22Rv1 (cell line): ENCODE measurements at regions not wholly inside any gene's neighbourhood (a gene's known extent, or its start where the extent isn't known, plus 50 kb on each side); places are given as distances from the start of the nearest gene placed in this dataset.
A peak's percentile ranks its signal among the peaks of the same experiment; 100 is the strongest.
"Not testable (repeated sequence)": the region's sequence is repeated elsewhere in the genome, so short reads cannot be mapped to it uniquely, and the experiment has no call there.

Experiments
- H3K27ac ChIP-seq: fragments of 450-650 bp; 2 replicates; pipeline ENCODE4 v1.5.1; 2017
- ZFX ChIP-seq: fragments of 450-650 bp; IDR thresholded peaks from 2 replicates; pipeline ENCODE4 v1.6.1; 2017; ENCODE audit warnings: antibody characterized with exemption, borderline replicate concordance
- TF ChIP-seq, protein P1 (sequence below): fragments of 450-650 bp; IDR thresholded peaks from 2 replicates; pipeline ENCODE4 v1.5.1; 2017; ENCODE audit warnings: mild to moderate bottlenecking

DNA sequence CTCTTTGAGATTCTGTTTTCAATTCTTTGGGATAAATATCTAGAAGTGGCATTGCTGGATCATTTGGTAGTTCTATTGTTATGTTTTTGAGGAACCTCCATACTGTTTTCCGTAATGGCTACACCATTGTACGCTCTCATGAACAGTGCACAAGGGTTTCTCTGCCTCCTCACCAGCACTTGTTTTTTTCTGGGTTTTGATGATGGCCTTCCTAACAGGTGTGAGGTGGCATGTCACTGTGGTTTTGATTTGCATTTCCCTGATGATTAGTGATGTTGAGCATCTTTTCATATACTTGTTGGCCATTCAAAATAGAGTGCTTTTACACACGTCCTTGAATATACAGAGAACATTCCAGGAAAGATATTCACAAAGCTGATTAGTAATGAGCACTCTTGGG lies 86.8 kb upstream of the ADORA2B start:
- H3K27ac ChIP-seq: not testable (repeated sequence)

DNA sequence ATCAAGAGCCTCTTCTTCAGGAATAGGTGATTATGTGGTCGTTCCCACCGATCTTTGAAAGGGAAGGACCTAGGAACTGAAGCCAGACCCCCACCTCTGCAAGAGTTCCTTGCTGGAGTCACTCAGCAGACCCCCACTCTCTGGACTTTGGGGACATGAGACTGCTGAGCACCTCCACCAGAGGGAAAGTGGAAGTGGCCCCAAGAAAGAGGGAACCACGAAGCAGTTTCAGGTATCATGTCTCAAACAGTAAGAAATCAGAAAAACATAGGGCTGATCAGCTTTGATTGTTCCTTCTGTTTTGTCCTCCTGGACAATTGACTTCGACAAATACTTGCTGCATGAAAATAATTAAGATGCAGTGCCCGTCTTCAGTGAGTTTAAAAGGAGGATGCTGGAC lies 84.2 kb upstream of the ADORA2B start:
- not testable (repeated sequence) for H3K27ac ChIP-seq

DNA sequence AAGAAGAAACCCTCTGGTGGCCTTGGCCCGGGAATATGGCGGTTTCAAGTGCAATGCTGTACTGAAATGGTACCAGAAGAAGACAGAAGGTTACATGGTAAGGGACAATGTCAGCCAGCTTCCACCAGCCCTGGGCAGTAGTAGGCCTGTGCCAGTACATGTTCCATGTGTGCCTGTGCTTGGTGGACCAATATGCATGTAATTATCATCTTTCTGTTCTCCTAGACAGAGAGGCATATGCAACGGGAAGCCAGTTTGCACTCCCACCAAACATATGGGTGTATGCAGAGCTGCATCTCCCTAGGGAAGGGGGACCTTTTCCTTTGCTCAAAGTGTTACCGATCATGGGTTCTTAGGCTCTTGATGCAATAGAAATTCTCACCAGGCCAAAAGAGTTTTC lies 80.9 kb upstream of the ADORA2B start:
- H3K27ac ChIP-seq: not testable (repeated sequence)

DNA sequence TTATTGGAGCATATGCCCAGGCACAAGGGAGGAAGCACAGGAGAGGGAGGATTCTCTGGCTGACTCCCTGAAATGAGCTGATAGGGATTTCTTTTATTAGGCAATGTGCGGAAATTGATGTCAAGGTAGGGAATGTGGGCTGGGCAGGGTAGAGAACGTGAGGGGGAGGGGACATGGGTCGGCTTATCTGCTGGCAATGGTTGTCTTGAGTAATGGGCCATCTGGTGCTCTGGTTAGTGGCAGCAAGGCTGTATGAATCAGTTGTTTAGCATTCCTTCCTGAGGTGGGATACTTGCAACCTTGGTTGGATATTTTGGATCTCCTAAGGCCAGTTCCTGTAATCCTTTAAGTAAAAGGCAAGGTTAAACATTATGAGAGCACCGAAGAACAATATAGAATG lies 80.5 kb upstream of the ADORA2B start:
- H3K27ac ChIP-seq: not testable (repeated sequence)

DNA sequence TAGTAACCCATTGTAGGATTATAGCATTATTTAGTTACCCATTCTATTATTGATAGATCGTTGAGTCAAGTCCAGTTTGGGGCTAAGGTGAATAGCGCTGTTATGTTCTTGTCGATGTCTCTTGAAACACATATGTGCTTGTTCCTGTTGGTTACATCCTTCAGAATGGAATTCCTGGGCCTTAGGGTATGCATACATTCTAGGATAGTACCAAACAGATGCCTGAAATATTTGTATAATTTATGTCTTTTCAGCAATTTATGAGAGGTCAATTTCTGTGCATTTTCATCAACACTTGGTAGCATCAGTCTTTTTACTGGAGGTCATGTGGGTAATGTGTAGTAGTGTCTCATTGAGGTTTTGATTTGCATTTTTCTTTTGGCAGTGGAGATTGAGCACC lies 78.9 kb upstream of the ADORA2B start:
- not testable (repeated sequence) for H3K27ac ChIP-seq

DNA sequence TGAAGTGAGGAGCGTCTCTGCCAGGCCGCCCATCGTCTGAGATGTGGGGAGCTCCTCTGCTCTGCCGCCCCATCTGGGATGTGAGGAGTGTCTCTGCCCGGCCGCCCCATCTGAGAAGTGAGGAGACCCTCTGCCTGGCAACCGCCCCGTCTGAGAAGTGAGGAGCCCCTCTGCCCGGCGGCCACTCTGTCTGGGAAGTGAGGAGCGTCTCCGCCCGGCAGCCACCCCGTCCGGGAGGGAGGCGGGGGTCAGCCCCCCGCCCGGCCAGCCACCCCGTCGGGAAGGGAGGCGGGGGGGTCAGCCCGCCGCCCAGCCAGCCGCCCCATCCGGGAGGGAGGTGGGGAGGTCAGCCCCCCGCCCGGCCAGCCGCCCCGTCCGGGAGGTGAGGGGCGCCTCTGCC lies 77.6 kb upstream of the ADORA2B start:
- not testable (repeated sequence) for H3K27ac ChIP-seq

DNA sequence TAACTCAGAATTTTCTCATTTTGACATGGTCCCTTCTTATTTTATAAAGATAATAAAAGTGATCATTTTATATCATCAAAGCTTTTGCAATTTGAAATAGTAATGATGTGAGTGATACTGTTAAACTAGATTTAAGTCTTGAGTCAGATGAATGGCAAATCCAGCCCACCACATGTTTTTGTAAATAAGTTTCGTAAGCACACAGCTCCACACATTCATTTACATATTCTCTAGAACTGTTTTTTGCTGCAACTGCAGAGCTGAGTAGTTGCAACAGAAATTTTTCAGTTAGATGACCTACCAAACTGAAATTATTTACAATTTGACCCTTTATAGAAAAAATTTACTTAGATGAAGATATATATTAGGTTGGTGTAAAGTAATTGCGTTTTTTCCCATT lies 75.1 kb upstream of the ADORA2B start:
- H3K27ac ChIP-seq: not testable (repeated sequence)

DNA sequence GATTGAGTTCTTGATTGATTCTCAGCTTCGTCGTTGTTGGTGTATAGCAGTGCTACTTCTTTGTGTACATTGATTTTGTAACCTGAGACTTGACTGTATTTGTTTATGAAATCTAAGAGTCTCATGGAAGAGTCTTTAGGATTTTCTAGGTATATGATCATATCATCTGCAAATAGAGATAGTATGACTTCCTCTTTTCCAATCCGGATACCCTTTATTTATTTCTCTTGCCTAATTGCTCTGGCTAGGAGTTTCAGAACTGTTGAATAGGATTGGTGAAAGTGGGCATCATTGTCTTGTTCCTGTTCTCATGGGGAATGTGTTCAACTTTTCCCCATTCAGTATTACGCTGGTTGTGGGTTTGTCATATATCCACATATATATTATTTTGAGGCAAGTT lies 72.3 kb upstream of the ADORA2B start:
- not testable (repeated sequence) for H3K27ac ChIP-seq

DNA sequence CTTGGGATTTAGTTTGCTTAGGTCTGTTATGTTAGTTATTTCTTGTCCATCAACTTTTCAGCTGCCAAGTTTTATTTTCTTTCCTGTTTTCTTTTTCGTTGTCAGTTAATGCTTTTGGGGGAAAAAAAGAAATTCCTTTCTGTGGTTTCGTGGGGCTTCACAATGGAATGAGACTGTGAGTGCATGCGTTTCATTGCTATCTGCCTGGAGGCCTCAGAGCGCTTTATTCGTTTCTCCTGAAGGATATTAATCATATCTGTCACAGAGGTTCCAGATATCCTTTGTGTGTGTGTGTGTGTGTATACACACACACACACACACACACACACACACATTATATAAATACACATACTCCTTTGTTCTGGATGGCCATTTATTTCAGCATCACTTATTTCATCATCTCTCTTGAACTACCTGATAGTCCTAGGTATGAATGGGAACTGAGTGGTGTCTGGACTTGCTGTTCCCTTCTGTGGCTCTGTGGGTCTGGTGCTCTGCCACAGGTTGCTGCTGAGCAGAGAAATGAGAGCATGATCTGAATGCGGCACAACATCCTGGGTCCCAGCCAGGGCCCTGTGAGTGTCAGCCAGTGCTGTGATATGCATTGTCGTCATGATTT lies 66.9 kb upstream of the ADORA2B start:
- not testable (repeated sequence) for H3K27ac ChIP-seq

DNA sequence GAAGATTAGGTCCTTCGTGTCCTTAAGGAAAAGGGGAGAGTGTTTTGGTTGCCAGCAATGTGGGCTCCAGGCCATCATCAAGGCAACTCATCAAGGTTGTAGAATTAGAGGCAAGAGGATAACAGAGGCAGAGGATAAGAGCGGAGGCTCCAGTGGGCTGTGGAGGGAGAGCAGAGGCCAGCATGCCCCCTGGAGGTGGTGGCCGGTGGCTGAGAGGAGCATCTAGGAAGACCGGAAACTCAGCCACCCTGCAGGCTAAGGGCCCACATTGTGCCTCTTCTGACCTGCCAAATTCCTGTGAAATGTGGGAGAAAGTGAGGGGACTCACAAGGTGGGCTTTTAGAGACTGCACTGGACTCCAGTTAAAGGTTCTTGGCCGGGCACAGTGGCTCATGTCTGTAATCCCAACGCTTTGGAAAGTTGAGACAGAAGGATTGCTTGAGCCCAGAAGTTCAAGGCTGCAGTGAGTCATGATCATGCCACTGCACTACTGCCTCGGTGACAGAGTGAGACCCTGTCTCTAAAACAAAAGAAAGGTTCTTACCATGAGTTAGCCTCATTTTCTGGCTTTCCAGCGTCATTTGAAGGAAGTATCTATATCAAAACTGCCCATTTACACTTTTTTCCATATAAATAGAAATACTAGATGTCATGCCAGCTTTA lies 62.7 kb upstream of the ADORA2B start:
- H3K27ac ChIP-seq: no peak overlapping the region
- TF ChIP-seq ZFX: no peak
- TF ChIP-seq, protein P1, sequence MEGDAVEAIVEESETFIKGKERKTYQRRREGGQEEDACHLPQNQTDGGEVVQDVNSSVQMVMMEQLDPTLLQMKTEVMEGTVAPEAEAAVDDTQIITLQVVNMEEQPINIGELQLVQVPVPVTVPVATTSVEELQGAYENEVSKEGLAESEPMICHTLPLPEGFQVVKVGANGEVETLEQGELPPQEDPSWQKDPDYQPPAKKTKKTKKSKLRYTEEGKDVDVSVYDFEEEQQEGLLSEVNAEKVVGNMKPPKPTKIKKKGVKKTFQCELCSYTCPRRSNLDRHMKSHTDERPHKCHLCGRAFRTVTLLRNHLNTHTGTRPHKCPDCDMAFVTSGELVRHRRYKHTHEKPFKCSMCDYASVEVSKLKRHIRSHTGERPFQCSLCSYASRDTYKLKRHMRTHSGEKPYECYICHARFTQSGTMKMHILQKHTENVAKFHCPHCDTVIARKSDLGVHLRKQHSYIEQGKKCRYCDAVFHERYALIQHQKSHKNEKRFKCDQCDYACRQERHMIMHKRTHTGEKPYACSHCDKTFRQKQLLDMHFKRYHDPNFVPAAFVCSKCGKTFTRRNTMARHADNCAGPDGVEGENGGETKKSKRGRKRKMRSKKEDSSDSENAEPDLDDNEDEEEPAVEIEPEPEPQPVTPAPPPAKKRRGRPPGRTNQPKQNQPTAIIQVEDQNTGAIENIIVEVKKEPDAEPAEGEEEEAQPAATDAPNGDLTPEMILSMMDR: peak; percentile 12; the same call in 1 of the 2 replicates

DNA sequence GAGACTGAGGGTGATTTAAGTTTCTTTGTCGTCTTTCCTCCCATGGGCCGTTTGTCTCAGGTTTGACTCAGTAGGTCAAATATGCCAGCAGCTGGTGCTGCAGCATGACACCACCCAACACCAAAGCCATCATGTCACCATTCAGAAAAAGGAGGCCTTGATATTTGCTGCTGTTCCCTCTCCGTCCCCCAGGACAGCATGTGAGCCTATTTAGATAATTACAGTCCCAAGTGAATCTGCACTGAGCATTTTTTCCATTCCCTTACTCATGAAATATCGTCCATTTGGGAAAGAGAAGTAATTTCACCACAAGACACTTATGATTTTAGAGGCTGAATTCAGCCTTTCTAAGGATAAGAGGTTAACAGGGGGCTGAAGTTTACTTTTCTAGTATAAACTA lies 62.2 kb upstream of the ADORA2B start:
- no peak for TF ChIP-seq ZFX
- TF ChIP-seq, protein P1: no peak
- no peak overlapping the region for H3K27ac ChIP-seq

DNA sequence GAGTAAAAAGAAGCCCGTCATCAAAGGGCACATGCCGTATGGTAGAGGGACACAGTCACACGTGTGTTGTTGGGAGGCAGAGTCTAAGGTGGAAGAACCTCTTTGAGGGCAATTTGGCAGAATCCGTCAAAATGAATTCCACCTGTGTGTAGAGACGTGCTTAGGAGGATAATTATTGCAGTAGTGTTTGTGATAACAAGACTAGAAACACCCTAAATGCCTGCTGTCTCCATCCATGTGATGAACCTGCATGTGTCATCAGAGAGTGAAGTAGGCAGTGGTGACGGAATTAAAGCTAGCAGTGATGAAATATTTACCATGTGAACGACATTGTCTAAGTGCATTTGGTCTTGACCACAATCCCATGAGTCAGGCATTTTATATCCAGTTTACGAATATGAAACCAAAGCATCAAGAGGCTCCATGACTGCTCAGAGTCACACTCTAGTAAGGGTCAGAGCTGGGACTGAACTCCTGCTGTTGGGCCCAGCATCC lies 61.3 kb upstream of the ADORA2B start:
- TF ChIP-seq, protein P1: no peak
- TF ChIP-seq ZFX: no peak
- H3K27ac ChIP-seq: no peak overlapping the region

DNA sequence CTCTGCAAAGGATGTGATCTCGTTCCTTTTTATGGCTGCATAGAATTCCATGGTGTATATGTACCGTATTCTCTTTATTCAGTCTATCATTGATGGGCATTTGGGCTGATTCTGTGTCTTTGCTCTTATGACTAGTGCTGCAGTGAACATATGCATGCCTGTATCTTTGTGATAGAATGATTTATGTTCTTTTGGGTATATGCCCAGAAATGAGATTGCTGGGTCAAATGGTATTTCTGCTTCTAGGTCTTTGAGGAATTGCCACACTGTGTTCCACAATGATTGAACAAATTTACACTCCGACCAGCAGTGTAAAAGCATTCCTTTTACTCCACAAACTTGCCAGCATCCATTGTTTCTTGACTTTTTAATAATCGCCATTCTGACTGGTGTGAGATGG lies 60.2 kb upstream of the ADORA2B start:
- H3K27ac ChIP-seq: no peak overlapping the region
- TF ChIP-seq ZFX: no peak
